HCT116 (cell line): ENCODE measurements at regions not wholly inside any gene's neighbourhood (a gene's known extent, or its start where the extent isn't known, plus 50 kb on each side); places are given as distances from the start of the nearest gene placed in this dataset.

Experiments used
- ATAC-seq: fragments of 200-7000 bp; cut with Tn5 transposase; 2 replicates; pipeline ENCODE4 v1.9.1; 2020; ENCODE audit warnings: mild to moderate bottlenecking, moderate library complexity
- BruUV-seq: library from RNA; stranded (reverse); fragments of 400-500 nt; replicated peaks from 2 replicates; lab custom pipeline; 2021; lab: Mats Ljungman, UMichigan
- CTCF ChIA-PET: fragments of 300-600 bp; sonication (Branson Sonifier 250); formaldehyde crosslinking; loops from one replicate; lab custom pipeline; 2021; ENCODE audit warnings: antibody characterized with exemption; lab: Charles Lee
- POLR2A ChIA-PET: fragments of 300-600, 350-600 bp; sonication (Branson Sonifier 250); formaldehyde crosslinking; loops from one replicate; lab custom pipeline; 2021; ENCODE audit warnings: antibody characterized with exemption; lab: Charles Lee
- RAD21 ChIA-PET, 2 experiments: fragments of 300-600 bp; sonication (Branson Sonifier 250); formaldehyde crosslinking; loops; one replicate each; lab custom pipeline; 2023; ENCODE audit warnings: low total read pairs in 2 of 2; ENCODE audit not compliant: uncharacterized antibody in 2 of 2, unreplicated experiment in 2 of 2, low non-redundant PET in 1 of 2; lab: Charles Lee
- DNase-seq: peaks from one replicate; pipeline ENCODE4 v3.0.0-alpha.2; 2010; ENCODE audit warnings: low read depth, low spot score
- H2AFZ ChIP-seq: fragments of 200-600 bp; shearing (Covaris generic), sonication (generic); 2 replicates; pipeline ENCODE4 v1.6.1; 2017; ENCODE audit warnings: low read depth, mixed run types, mixed read lengths, antibody characterized with exemption, low read length; ENCODE audit not compliant: poor library complexity, severe bottlenecking
- H3K27ac ChIP-seq: 2 replicates; pipeline ENCODE4 v1.5.1; 2012; ENCODE audit warnings: low read depth, low read length
- H3K27me3 ChIP-seq: fragments of 200-600 bp; sonication (generic); 2 replicates; pipeline ENCODE4 v1.6.1; 2016; ENCODE audit warnings: mixed run types, low read length, mixed read lengths; ENCODE audit not compliant: insufficient read depth
- H3K36me3 ChIP-seq, 2 experiments: fragments of 200-500 bp in 1 of 2; fragments of 200-600 bp in 1 of 2; sonication (Bioruptor generic) in 1 of 2; sonication (generic) in 1 of 2; 2 replicates each; pipeline versions ENCODE4 v1.5.1 to v1.6.1; 2014 to 2016; ENCODE audit warnings: low read length in 2 of 2, inconsistent platforms in 1 of 2, mixed read lengths in 1 of 2, mixed run types in 1 of 2; ENCODE audit not compliant: insufficient read depth in 2 of 2, control insufficient read depth in 1 of 2
- H3K4me1 ChIP-seq, 2 experiments: fragments of 200-600 bp in 1 of 2; sonication (generic) in 1 of 2; 2 replicates each; pipeline versions ENCODE4 v1.5.1 to v1.6.1; 2012 to 2017; ENCODE audit warnings: low read length in 2 of 2, inconsistent platforms in 1 of 2, mild to moderate bottlenecking in 1 of 2, mixed read lengths in 1 of 2, mixed run types in 1 of 2, moderate library complexity in 1 of 2; ENCODE audit not compliant: insufficient read depth in 2 of 2, control insufficient read depth in 1 of 2
- H3K4me2 ChIP-seq: fragments of 200-600 bp; sonication (generic); 2 replicates; pipeline ENCODE4 v1.6.1; 2017; ENCODE audit warnings: mixed run types, low read length, mixed read lengths
- H3K4me3 ChIP-seq, 2 experiments: fragments of 200-600 bp in 1 of 2; sonication (generic) in 1 of 2; replicated peaks in 1 of 2; 2 replicates each; pipeline ENCODE4 v1.5.1; 2011 to 2016; ENCODE audit warnings: low read length in 2 of 2, control low read depth in 1 of 2, low read depth in 1 of 2, mild to moderate bottlenecking in 1 of 2, mixed read lengths in 1 of 2, mixed run types in 1 of 2
- H3K79me2 ChIP-seq: fragments of 200-600 bp; sonication (generic); 2 replicates; pipeline ENCODE4 v1.6.1; 2017; ENCODE audit warnings: mild to moderate bottlenecking, mixed run types, low read length, moderate library complexity, mixed read lengths; ENCODE audit not compliant: insufficient read depth
- H3K9ac ChIP-seq: fragments of 200-600 bp; sonication (generic); 2 replicates; pipeline ENCODE4 v1.6.1; 2016; ENCODE audit warnings: low read length, mixed read lengths
- H3K9me2 ChIP-seq: fragments of 200-600 bp; sonication (generic), shearing (Covaris generic); 2 replicates; pipeline ENCODE4 v1.6.1; 2017; ENCODE audit warnings: mixed run types, mild to moderate bottlenecking, moderate library complexity; ENCODE audit not compliant: insufficient read depth
- H3K9me3 ChIP-seq, 2 experiments: fragments of 200-500 bp in 1 of 2; fragments of 200-600 bp in 1 of 2; sonication (Bioruptor generic) in 1 of 2; sonication (generic) in 1 of 2; 2 replicates each; pipeline ENCODE4 v1.6.1; 2014 to 2017; ENCODE audit warnings: low read length in 2 of 2, mixed read lengths in 2 of 2, inconsistent platforms in 1 of 2, low read depth in 1 of 2, mild to moderate bottlenecking in 1 of 2, mixed run types in 1 of 2, moderate library complexity in 1 of 2; ENCODE audit not compliant: control insufficient read depth in 1 of 2, insufficient read depth in 1 of 2
- H4K20me1 ChIP-seq: fragments of 200-600 bp; sonication (generic), shearing (Covaris generic); 2 replicates; pipeline ENCODE4 v1.6.1; 2017; ENCODE audit warnings: mixed run types, mild to moderate bottlenecking, moderate library complexity; ENCODE audit not compliant: insufficient read depth
- ATF3 ChIP-seq: IDR thresholded peaks from 2 replicates; pipeline ENCODE4 v1.6.1; 2012
- ELF1 ChIP-seq: IDR thresholded peaks from 2 replicates; pipeline ENCODE4 v1.6.1; 2012; ENCODE audit warnings: low read depth, borderline replicate concordance
- EZH2 ChIP-seq: fragments of 200-600 bp; sonication (generic); IDR thresholded peaks from 2 replicates; pipeline ENCODE4 v1.6.1; 2017; ENCODE audit warnings: antibody characterized with exemption, mixed run types
- FOSL1 ChIP-seq: IDR thresholded peaks from 2 replicates; pipeline ENCODE4 v1.6.1; 2012; ENCODE audit warnings: low read depth
- SRF ChIP-seq: IDR thresholded peaks from 2 replicates; pipeline ENCODE4 v1.6.1; 2012; ENCODE audit warnings: low read depth
- TCF7L2 ChIP-seq: IDR thresholded peaks from 2 replicates; pipeline ENCODE4 v1.7.0; 2011; ENCODE audit warnings: borderline replicate concordance, inconsistent platforms; ENCODE audit not compliant: insufficient read depth, insufficient read length; ENCODE audit errors: extremely low read depth
- intact Hi-C: fragments of 100-400 bp; cut with micrococcal nuclease; formaldehyde crosslinking; loops from 2 replicates; pipeline ENCODE4 v1.10.0; 2022
- TF ChIP-seq, protein P1 (sequence below): IDR thresholded peaks from 2 replicates; pipeline ENCODE4 v1.6.1; 2012

DNA sequence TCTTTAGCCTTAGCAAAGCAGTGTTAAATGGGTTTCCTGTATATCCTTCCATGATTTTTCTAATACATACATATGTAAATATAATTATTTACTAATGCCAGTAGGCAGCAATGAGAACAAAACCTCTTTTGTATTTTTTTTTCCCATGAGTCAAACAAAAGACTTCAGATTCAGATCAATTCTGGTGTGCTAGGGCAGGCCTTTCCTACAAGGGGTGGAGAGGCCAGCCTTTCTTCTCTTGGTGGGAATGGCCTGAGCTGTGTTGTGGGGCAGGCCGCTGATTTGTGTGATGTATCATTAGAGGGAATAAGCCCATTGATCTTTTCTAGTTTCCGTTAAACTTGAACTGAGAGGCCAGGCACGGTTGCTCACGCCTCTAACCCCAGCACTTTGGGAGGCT lies 115.5 kb upstream of the DMRT1 start:
- H3K27me3 ChIP-seq: no peaks in the 10 kb centered on the region
- intact Hi-C loops: no loop called here
- no peak overlapping the region for H3K4me2 ChIP-seq
- H4K20me1 ChIP-seq: no peaks in the 10 kb centered on the region
- DNase-seq: no peak
- H3K36me3 ChIP-seq: no peaks in the 10 kb centered on the region
- no peaks in the 10 kb centered on the region for H3K79me2 ChIP-seq
- H2AFZ ChIP-seq: no peak overlapping the region
- POLR2A ChIA-PET: no interaction called here
- no peak overlapping the region for H3K4me3 ChIP-seq
- H3K9me2 ChIP-seq: no peaks in the 10 kb centered on the region
- no peak overlapping the region for H3K9ac ChIP-seq
- TF ChIP-seq ELF1 (no peak), SRF (no peak), EZH2 (no peak)
- TF ChIP-seq, all 23 proteins: peak for 0
- RAD21 ChIA-PET: no interaction called here
- no TSS peak for BruUV-seq
- Histone ChIP-seq H3K4me1 (no peaks in the 10 kb centered on the region), H3K9me3 (no peaks in the 10 kb centered on the region), H3K27ac (no peak overlapping the region)
- ATAC-seq: no peak
- CTCF ChIA-PET: no interaction called here

GRCh38 chr9:727767-728166 lies 113.7 kb upstream of the DMRT1 start:
- BruUV-seq: no TSS peak
- Histone ChIP-seq H2AFZ (no peak overlapping the region), H3K4me3 (no peak overlapping the region), H3K27ac (no peak overlapping the region), H3K79me2 (no peaks in the 10 kb centered on the region), H3K9me3 (no peaks in the 10 kb centered on the region)
- CTCF ChIA-PET: interaction anchor here (0.6 kb wide), 1 partner anchor 91 kb away, joined by 3 read pairs; no protein-coding TSS in a partner anchor
- POLR2A ChIA-PET: no interaction called here
- TF ChIP-seq ATF3 (no peak), FOSL1 (no peak), TCF7L2 (no peak)
- TF ChIP-seq, protein P1, sequence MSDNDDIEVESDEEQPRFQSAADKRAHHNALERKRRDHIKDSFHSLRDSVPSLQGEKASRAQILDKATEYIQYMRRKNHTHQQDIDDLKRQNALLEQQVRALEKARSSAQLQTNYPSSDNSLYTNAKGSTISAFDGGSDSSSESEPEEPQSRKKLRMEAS: no peak
- TF ChIP-seq, all 23 proteins: peak for 0
- ATAC-seq: no peak
- RAD21 ChIA-PET: no interaction called here
- no peaks in the 10 kb centered on the region for H4K20me1 ChIP-seq
- intact Hi-C loops: no loop called here
- no peak overlapping the region for H3K9ac ChIP-seq
- no peaks in the 10 kb centered on the region for H3K27me3 ChIP-seq
- no peaks in the 10 kb centered on the region for H3K36me3 ChIP-seq
- H3K4me1 ChIP-seq: no peaks in the 10 kb centered on the region
- H3K9me2 ChIP-seq: no peaks in the 10 kb centered on the region
- no peak for DNase-seq
- no peak overlapping the region for H3K4me2 ChIP-seq
